Right lobe of liver (tissue), 6 donors: ENCODE measurements at regions not wholly inside any gene's neighbourhood (a gene's known extent, or its start where the extent isn't known, plus 50 kb on each side); places are given as distances from the start of the nearest gene placed in this dataset.

Experiments
- ATAC-seq, 4 donors: fragments of 200-7000 bp; cut with Tn5 transposase; one replicate each; pipeline ENCODE4 v1.9.1; 2020; ENCODE audit warnings: mild to moderate bottlenecking in 4 of 4, moderate library complexity in 4 of 4
- DNase-seq, 3 donors: peaks; one replicate each; pipeline ENCODE4 v3.0.0-alpha.2; 2020
- H3K27ac ChIP-seq, 3 donors: fragments of 200-600 bp; one replicate each; pipeline ENCODE4 v1.8.0; 2022
- H3K27me3 ChIP-seq, 2 donors: fragments of 200-600 bp; one replicate each; pipeline ENCODE4 v1.8.0; 2022
- H3K36me3 ChIP-seq, 4 donors: fragments of 200-600 bp; sonication (generic) in 1 of 4; one replicate each; pipeline versions ENCODE4 v1.5.1 to v1.8.0; 2017 to 2022; ENCODE audit warnings: control low read depth in 1 of 4
- H3K4me1 ChIP-seq, 4 donors: fragments of 200-600 bp; sonication (generic) in 1 of 4; one replicate each; pipeline versions ENCODE4 v1.5.1 to v1.8.0; 2017 to 2022; ENCODE audit warnings: control low read depth in 1 of 4
- H3K4me3 ChIP-seq, 3 donors: fragments of 200-600 bp; one replicate each; pipeline ENCODE4 v1.8.0; 2022
- H3K9me3 ChIP-seq, 4 donors: fragments of 200-600 bp; sonication (generic) in 1 of 4; one replicate each; pipeline versions ENCODE4 v1.5.1 to v1.8.0; 2017 to 2022; ENCODE audit warnings: control low read depth in 1 of 4
- POLR2A ChIP-seq: fragments of 450-650 bp; IDR thresholded peaks from one replicate; pipeline ENCODE4 v1.6.1; 2017; ENCODE audit warnings: antibody characterized with exemption, mild to moderate bottlenecking
- WGBS: methylation state at CpG from one replicate; pipeline ENCODE4 v1.1.6; 2018; ENCODE audit warnings: low coverage, low lambda C conversion rate; ENCODE audit not compliant: insufficient coverage; ENCODE audit errors: missing lambda C conversion rate; 5-methylcytosine and 5-hydroxymethylcytosine counted together
- intact Hi-C, 2 donors: fragments of 100-400 bp; cut with DNase I; formaldehyde crosslinking; loops; one replicate each; pipeline versions ENCODE4 v1.11.2 to v1.14.1; 2022
- TF ChIP-seq, protein P1 (sequence below), 4 donors: fragments of 200-600 bp in 3 of 4; fragments of 450-650 bp in 1 of 4; IDR thresholded peaks; one replicate each; pipeline versions ENCODE4 v1.5.1 to v1.8.0; 2016 to 2022; ENCODE audit warnings: antibody characterized with exemption in 4 of 4, mild to moderate bottlenecking in 2 of 4
- donor health status: DM: no; HTN: yes; CAD: no.
- donor health status: DM: no; HTN: no; CAD: no.
- donor health status: DM: no; HTN: no; CAD: no.
- donor health status: DM: no; HTN: yes; CAD: no.
- donor health status: DM: no; HTN: yes; CAD: no.

DNA sequence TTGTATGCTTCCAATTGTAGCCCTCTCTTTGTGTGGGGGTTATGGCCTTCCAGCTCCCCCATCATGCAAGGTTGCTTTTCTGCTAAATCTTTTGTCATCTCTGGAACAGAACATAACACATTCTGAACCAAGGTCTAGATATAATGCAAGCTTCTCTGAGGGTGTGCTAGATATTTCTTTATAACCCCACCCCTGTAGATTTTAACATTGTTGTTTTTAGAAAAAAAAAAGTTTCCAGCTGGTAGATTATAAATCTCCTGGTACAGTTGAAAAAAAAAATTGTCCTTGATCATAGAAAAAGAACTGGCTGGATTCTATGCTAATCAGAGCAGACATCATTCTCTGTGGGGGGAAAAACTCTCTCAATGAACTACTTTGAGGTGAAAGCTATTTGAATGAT is 363.3 kb downstream of the METTL15 start:
- Histone ChIP-seq H3K4me1 (no peaks in the 10 kb centered on the region), H3K9me3 (no peaks in the 10 kb centered on the region), H3K27ac (no peak overlapping the region), H3K36me3 (no peaks in the 10 kb centered on the region), H3K27me3 (no peaks in the 10 kb centered on the region), H3K4me3 (no peak overlapping the region)
- no peak for DNase-seq
- ATAC-seq: no peak
- intact Hi-C loops: no loop called here
- TF ChIP-seq, protein P1, sequence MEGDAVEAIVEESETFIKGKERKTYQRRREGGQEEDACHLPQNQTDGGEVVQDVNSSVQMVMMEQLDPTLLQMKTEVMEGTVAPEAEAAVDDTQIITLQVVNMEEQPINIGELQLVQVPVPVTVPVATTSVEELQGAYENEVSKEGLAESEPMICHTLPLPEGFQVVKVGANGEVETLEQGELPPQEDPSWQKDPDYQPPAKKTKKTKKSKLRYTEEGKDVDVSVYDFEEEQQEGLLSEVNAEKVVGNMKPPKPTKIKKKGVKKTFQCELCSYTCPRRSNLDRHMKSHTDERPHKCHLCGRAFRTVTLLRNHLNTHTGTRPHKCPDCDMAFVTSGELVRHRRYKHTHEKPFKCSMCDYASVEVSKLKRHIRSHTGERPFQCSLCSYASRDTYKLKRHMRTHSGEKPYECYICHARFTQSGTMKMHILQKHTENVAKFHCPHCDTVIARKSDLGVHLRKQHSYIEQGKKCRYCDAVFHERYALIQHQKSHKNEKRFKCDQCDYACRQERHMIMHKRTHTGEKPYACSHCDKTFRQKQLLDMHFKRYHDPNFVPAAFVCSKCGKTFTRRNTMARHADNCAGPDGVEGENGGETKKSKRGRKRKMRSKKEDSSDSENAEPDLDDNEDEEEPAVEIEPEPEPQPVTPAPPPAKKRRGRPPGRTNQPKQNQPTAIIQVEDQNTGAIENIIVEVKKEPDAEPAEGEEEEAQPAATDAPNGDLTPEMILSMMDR (IDR thresholded peaks at IDR 0.05): no peak
- no peak for TF ChIP-seq POLR2A

DNA sequence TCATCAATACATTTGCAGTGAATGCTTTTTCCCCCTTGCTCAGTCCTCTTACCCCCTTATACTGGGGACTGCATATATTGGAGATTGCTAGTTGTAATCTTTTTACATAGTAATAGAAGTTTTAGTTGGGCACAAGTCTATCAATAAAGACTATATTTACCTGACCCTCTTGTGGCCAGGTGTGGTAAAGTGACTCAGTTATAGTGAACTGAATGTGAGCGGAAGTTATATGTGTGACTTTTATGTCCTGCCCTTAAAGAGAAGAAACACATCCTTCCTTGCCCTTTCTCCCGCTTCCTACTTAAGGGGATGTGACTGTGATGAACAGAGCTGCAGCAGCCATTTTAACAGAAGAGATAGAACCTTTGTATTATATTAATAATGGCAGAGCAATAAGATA is 362.0 kb downstream of the METTL15 start:
- whole genome bisulfite sequencing: 86% methylated on average over 2 of the region's 2 CpGs
- no peaks in the 10 kb centered on the region for H3K4me1 ChIP-seq
- no peaks in the 10 kb centered on the region for H3K27me3 ChIP-seq
- H3K9me3 ChIP-seq: no peaks in the 10 kb centered on the region
- no peak for ATAC-seq
- DNase-seq: no peak
- H3K36me3 ChIP-seq: no peaks in the 10 kb centered on the region
- H3K4me3 ChIP-seq: no peak overlapping the region
- intact Hi-C loops: no loop called here
- no peak for TF ChIP-seq POLR2A
- TF ChIP-seq, protein P1 (IDR thresholded peaks at IDR 0.05): no peak
- H3K27ac ChIP-seq: no peak overlapping the region

GRCh38 chr11:28466506-28466905 is 358.3 kb downstream of the METTL15 start:
- Histone ChIP-seq H3K27me3 (no peaks in the 10 kb centered on the region), H3K4me1 (no peaks in the 10 kb centered on the region), H3K9me3 (no peaks in the 10 kb centered on the region), H3K27ac (no peak overlapping the region), H3K36me3 (no peaks in the 10 kb centered on the region), H3K4me3 (no peak overlapping the region)
- DNase-seq (no peak), ATAC-seq (no peak)
- no peak for TF ChIP-seq POLR2A
- TF ChIP-seq, protein P1 (IDR thresholded peaks at IDR 0.05): no peak
- 95% methylated on average over 7 of the region's 7 CpGs for WGBS
- intact Hi-C loops: no loop called here

DNA sequence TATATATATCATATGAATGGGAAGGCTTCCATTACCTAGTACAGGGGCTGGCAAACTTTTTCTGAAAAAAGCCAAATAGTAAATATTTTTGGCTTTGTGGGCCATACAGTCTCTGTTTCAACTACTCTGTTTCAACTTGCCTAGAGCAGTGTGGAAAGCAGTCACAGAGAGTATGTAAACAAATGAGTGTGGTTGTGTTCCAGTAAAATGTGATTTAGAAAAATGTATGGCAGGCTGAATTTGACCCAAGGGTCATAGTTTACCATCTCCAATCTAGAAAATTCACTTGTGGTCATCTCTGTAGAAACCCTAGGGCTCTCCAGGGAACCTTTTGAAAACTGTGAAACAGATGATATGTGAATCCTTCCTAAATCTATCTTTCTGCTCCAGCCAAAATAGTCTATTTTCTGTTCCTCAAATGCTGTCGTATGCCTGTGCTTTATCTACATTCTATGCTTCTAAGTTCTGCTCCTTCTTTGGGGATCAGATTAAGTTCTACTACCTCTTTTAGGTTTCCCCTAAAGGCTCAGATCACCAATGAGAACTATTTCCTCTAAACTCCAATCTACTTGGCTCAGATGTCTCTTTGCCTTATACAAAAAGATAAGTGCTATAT is 356.2 kb downstream of the METTL15 start:
- WGBS: 38% methylated on average over 1 of the region's 1 CpG
- DNase-seq: no peak
- Histone ChIP-seq H3K4me1 (no peaks in the 10 kb centered on the region), H3K9me3 (no peaks in the 10 kb centered on the region), H3K27me3 (no peaks in the 10 kb centered on the region), H3K36me3 (no peaks in the 10 kb centered on the region), H3K27ac (no peak overlapping the region), H3K4me3 (no peak overlapping the region)
- no peak for ATAC-seq
- no peak for TF ChIP-seq POLR2A
- TF ChIP-seq, protein P1 (IDR thresholded peaks at IDR 0.05): no peak
- intact Hi-C loops: no loop called here

DNA sequence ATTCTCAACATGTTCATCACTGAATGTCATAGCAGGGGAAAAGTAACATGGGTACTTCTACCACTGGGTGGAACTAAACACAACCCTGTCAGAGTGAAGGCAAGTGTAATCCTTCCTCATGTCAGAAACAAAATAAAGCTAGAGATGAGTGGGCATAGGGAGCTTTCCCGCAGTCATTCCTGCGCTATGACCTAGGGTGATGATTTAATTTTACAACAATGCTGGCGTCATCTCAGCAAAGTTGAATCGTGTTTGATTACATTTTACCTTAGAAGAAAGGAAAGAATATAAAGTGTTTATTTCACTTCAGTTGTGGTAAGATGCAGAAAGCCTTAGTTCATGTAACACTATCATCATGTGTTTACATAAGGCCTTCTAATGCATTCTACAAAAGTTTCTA is 355.6 kb downstream of the METTL15 start:
- no peak for ATAC-seq
- WGBS: 87% methylated on average over 4 of the region's 4 CpGs
- Histone ChIP-seq H3K36me3 (no peaks in the 10 kb centered on the region), H3K4me1 (no peaks in the 10 kb centered on the region), H3K27me3 (no peaks in the 10 kb centered on the region), H3K9me3 (no peaks in the 10 kb centered on the region), H3K27ac (no peak overlapping the region), H3K4me3 (no peak overlapping the region)
- intact Hi-C loops: no loop called here
- no peak for DNase-seq
- TF ChIP-seq, protein P1 (IDR thresholded peaks at IDR 0.05): no peak
- no peak for TF ChIP-seq POLR2A
